ENCODE measurements at regions not wholly inside any gene's neighbourhood (a gene's known extent, or its start where the extent isn't known, plus 50 kb on each side); places are given as distances from the start of the nearest gene placed in this dataset.
"Not testable (repeated sequence)": the region's sequence is repeated elsewhere in the genome, so short reads cannot be mapped to it uniquely, and the experiment has no call there.

- no peak overlapping the region for H3K4me3 ChIP-seq (ENCODE audit: insufficient read depth, low read depth, low read length)
- H3K36me3 ChIP-seq (ENCODE audit: control insufficient read depth, insufficient read depth, low read length): no peaks in the 10 kb centered on the region
- 82 to 89% methylated on average over 1 of the region's 1 CpG for WGBS, 2 experiments
- H3K9me3 ChIP-seq (ENCODE audit: control insufficient read depth, low read length): no peaks in the 10 kb centered on the region
- H3K4me1 ChIP-seq (ENCODE audit: control insufficient read depth, insufficient read depth, low read length): no peaks in the 10 kb centered on the region
- no peak overlapping the region for H3K27ac ChIP-seq (ENCODE audit: insufficient read depth, low read depth, low read length, poor library complexity, severe bottlenecking)
- H3K27me3 ChIP-seq (ENCODE audit: control insufficient read depth, insufficient read depth, low read length, poor library complexity, severe bottlenecking): no peaks in the 10 kb centered on the region
Measured at GRCh38 chr6:165178056-165178455, 131.3 kb downstream of the C6orf118 start.

DNA sequence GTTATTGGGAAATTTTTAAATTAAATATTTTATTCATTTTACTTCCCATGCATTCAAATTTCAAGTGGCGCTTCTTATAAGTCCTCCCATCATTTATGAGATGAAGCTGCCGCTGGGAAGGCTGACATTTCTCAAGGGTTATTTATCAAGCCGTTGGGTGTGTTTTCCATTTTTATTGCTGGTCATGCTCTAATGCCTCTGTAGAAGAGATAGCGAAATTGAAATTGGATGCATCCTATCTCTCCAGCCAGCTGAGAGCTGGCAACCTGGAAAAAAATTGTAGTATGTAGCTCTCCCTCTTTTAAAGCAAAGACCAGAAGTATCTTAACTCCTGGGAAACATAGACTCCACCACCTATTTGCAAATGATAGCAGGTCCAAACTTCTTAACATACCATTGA lies 135.9 kb downstream of the C6orf118 start:
- no peak overlapping the region for H3K27ac ChIP-seq (ENCODE audit: insufficient read depth, low read depth, low read length, poor library complexity, severe bottlenecking)
- H3K27me3 ChIP-seq (ENCODE audit: control insufficient read depth, insufficient read depth, low read length, poor library complexity, severe bottlenecking): no peaks in the 10 kb centered on the region
- no peaks in the 10 kb centered on the region for H3K4me1 ChIP-seq (ENCODE audit: control insufficient read depth, insufficient read depth, low read length)
- WGBS, 2 experiments: 93 to 95% methylated on average over 4 of the region's 4 CpGs
- H3K36me3 ChIP-seq (ENCODE audit: control insufficient read depth, insufficient read depth, low read length): no peaks in the 10 kb centered on the region
- H3K4me3 ChIP-seq (ENCODE audit: insufficient read depth, low read depth, low read length): no peak overlapping the region
- H3K9me3 ChIP-seq (ENCODE audit: control insufficient read depth, low read length): no peaks in the 10 kb centered on the region

GRCh38 chr6:165167861-165168260 lies 141.5 kb downstream of the C6orf118 start:
- Histone ChIP-seq H3K9me3 (ENCODE audit: control insufficient read depth, low read length) (peaks cover under 1% of the 10 kb centered on the region), H3K27me3 (ENCODE audit: control insufficient read depth, insufficient read depth, low read length, poor library complexity, severe bottlenecking) (no peaks in the 10 kb centered on the region), H3K4me1 (ENCODE audit: control insufficient read depth, insufficient read depth, low read length) (no peaks in the 10 kb centered on the region), H3K27ac (ENCODE audit: insufficient read depth, low read depth, low read length, poor library complexity, severe bottlenecking) (no peak overlapping the region), H3K36me3 (ENCODE audit: control insufficient read depth, insufficient read depth, low read length) (no peaks in the 10 kb centered on the region), H3K4me3 (ENCODE audit: insufficient read depth, low read depth, low read length) (no peak overlapping the region)
- 94 to 99% methylated on average over 2 to 3 of the region's 4 CpGs for WGBS, 2 experiments

GRCh38 chr6:165167311-165167710 lies 142.1 kb downstream of the C6orf118 start:
- WGBS, 2 experiments: 84 to 92% methylated on average over 1 to 2 of the region's 2 CpGs
- Histone ChIP-seq H3K9me3 (ENCODE audit: control insufficient read depth, low read length) (peaks cover 2% of the 10 kb centered on the region), H3K27me3 (ENCODE audit: control insufficient read depth, insufficient read depth, low read length, poor library complexity, severe bottlenecking) (no peaks in the 10 kb centered on the region), H3K4me1 (ENCODE audit: control insufficient read depth, insufficient read depth, low read length) (no peaks in the 10 kb centered on the region), H3K36me3 (ENCODE audit: control insufficient read depth, insufficient read depth, low read length) (no peaks in the 10 kb centered on the region), H3K4me3 (ENCODE audit: insufficient read depth, low read depth, low read length) (no peak overlapping the region), H3K27ac (ENCODE audit: insufficient read depth, low read depth, low read length, poor library complexity, severe bottlenecking) (no peak overlapping the region)

DNA sequence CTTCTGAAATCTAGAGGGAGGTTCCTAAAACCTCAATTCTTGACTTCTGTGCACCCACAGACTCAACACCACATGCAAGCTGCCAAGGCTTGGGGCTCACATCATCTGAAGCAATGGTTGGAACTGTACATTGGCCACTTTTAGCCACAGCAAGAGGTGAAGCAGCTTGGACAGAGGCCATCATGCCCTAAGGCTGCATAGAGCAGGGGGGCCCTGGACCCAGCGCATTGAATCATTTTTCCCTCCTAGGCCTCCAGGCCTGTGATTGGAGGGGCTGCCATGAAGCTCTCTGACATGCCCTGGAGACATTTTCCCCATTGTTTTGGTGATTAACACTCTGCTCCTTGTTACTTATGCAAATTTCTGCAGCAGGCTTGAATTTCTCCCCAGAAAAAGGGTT lies 145.9 kb downstream of the C6orf118 start:
- Histone ChIP-seq H3K27me3 (ENCODE audit: control insufficient read depth, insufficient read depth, low read length, poor library complexity, severe bottlenecking) (no peaks in the 10 kb centered on the region), H3K36me3 (ENCODE audit: control insufficient read depth, insufficient read depth, low read length) (no peaks in the 10 kb centered on the region), H3K4me1 (ENCODE audit: control insufficient read depth, insufficient read depth, low read length) (no peaks in the 10 kb centered on the region), H3K9me3 (ENCODE audit: control insufficient read depth, low read length) (peaks cover 2% of the 10 kb centered on the region), H3K27ac (ENCODE audit: insufficient read depth, low read depth, low read length, poor library complexity, severe bottlenecking) (no peak overlapping the region), H3K4me3 (ENCODE audit: insufficient read depth, low read depth, low read length) (no peak overlapping the region)
- 92 to 95% methylated on average over 1 of the region's 1 CpG for WGBS, 2 experiments

- Histone ChIP-seq H3K4me3 (ENCODE audit: insufficient read depth, low read depth, low read length) (no peak overlapping the region), H3K27ac (ENCODE audit: insufficient read depth, low read depth, low read length, poor library complexity, severe bottlenecking) (no peak overlapping the region), H3K4me1 (ENCODE audit: control insufficient read depth, insufficient read depth, low read length) (no peaks in the 10 kb centered on the region), H3K9me3 (ENCODE audit: control insufficient read depth, low read length) (peaks cover 2% of the 10 kb centered on the region), H3K36me3 (ENCODE audit: control insufficient read depth, insufficient read depth, low read length) (no peaks in the 10 kb centered on the region), H3K27me3 (ENCODE audit: control insufficient read depth, insufficient read depth, low read length, poor library complexity, severe bottlenecking) (no peaks in the 10 kb centered on the region)
- WGBS, 2 experiments: 81 to 100% methylated on average over 1 of the region's 1 CpG
Measured at GRCh38 chr6:165159460-165159859, 149.9 kb downstream of the C6orf118 start.

DNA sequence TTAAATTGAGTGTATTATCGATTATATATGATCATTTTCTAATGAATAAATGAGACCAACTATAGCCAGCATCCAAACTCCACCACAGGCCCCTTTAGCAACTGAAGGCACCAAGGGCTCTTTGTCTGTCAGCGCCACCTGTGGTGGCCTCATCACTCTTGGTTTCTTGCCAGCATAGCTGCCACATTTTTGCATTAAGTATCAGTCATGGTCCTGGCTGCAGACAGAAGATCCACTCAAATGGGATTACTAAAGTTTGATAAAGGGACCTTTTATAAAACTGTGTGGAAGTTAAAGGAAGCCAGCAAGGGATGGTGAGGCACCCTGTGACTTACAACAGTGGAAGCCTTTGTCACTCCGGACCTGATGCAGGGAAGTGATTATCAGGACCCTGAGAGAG lies 162.9 kb downstream of the C6orf118 start:
- H3K4me3 ChIP-seq (ENCODE audit: insufficient read depth, low read depth, low read length): no peak overlapping the region
- no peaks in the 10 kb centered on the region for H3K36me3 ChIP-seq (ENCODE audit: control insufficient read depth, insufficient read depth, low read length)
- H3K27me3 ChIP-seq (ENCODE audit: control insufficient read depth, insufficient read depth, low read length, poor library complexity, severe bottlenecking): no peaks in the 10 kb centered on the region
- WGBS, 2 experiments: 82 to 84% methylated on average over 2 to 3 of the region's 3 CpGs
- H3K9me3 ChIP-seq (ENCODE audit: control insufficient read depth, low read length): no peaks in the 10 kb centered on the region
- H3K27ac ChIP-seq (ENCODE audit: insufficient read depth, low read depth, low read length, poor library complexity, severe bottlenecking): no peak overlapping the region
- H3K4me1 ChIP-seq (ENCODE audit: control insufficient read depth, insufficient read depth, low read length): no peaks in the 10 kb centered on the region

- Histone ChIP-seq H3K36me3 (ENCODE audit: control insufficient read depth, insufficient read depth, low read length) (no peaks in the 10 kb centered on the region), H3K9me3 (ENCODE audit: control insufficient read depth, low read length) (no peaks in the 10 kb centered on the region), H3K27me3 (ENCODE audit: control insufficient read depth, insufficient read depth, low read length, poor library complexity, severe bottlenecking) (no peaks in the 10 kb centered on the region), H3K27ac (ENCODE audit: insufficient read depth, low read depth, low read length, poor library complexity, severe bottlenecking) (no peak overlapping the region), H3K4me3 (ENCODE audit: insufficient read depth, low read depth, low read length) (no peak overlapping the region), H3K4me1 (ENCODE audit: control insufficient read depth, insufficient read depth, low read length) (no peaks in the 10 kb centered on the region)
- 94% methylated on average over 2 of the region's 2 CpGs for WGBS, 2 experiments
Measured at GRCh38 chr6:165135889-165136288, 173.5 kb downstream of the C6orf118 start.

GRCh38 chr6:165129086-165129485 lies 180.3 kb downstream of the C6orf118 start:
- H3K36me3 ChIP-seq (ENCODE audit: control insufficient read depth, insufficient read depth, low read length): no peaks in the 10 kb centered on the region
- H3K27me3 ChIP-seq (ENCODE audit: control insufficient read depth, insufficient read depth, low read length, poor library complexity, severe bottlenecking): no peaks in the 10 kb centered on the region
- H3K4me1 ChIP-seq (ENCODE audit: control insufficient read depth, insufficient read depth, low read length): no peaks in the 10 kb centered on the region
- H3K27ac ChIP-seq (ENCODE audit: insufficient read depth, low read depth, low read length, poor library complexity, severe bottlenecking): no peak overlapping the region
- 89 to 90% methylated on average over 3 of the region's 4 CpGs for WGBS, 2 experiments
- H3K9me3 ChIP-seq (ENCODE audit: control insufficient read depth, low read length): no peaks in the 10 kb centered on the region
- H3K4me3 ChIP-seq (ENCODE audit: insufficient read depth, low read depth, low read length): no peak overlapping the region

DNA sequence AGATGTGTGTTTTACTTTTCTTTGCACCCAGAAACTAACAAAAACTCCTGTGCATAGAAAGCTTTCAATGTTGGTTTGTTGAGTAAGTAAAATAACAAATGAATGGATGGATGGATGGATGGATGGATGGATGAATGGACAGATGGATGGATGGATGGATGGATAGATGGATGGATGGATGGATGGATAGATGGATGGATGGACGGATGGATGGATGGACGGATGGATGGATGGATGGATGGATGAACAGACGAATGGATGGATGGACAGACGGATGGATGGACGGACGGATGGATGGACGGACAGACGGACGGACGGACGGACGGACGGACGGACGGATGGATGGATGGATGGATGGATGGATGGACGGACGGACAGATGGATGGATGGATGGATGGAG lies 181.7 kb downstream of the C6orf118 start:
- not testable (repeated sequence) for H3K27ac ChIP-seq (ENCODE audit: insufficient read depth, low read depth, low read length, poor library complexity, severe bottlenecking); H3K27me3 ChIP-seq (ENCODE audit: control insufficient read depth, insufficient read depth, low read length, poor library complexity, severe bottlenecking); H3K36me3 ChIP-seq (ENCODE audit: control insufficient read depth, insufficient read depth, low read length); H3K4me3 ChIP-seq (ENCODE audit: insufficient read depth, low read depth, low read length); H3K4me1 ChIP-seq (ENCODE audit: control insufficient read depth, insufficient read depth, low read length); H3K9me3 ChIP-seq (ENCODE audit: control insufficient read depth, low read length)
- 77 to 78% methylated on average over 17 of the region's 17 CpGs for WGBS, 2 experiments

GRCh38 chr6:165124681-165125080 lies 184.7 kb downstream of the C6orf118 start:
- H3K36me3 ChIP-seq (ENCODE audit: control insufficient read depth, insufficient read depth, low read length); H3K4me3 ChIP-seq (ENCODE audit: insufficient read depth, low read depth, low read length); H3K27me3 ChIP-seq (ENCODE audit: control insufficient read depth, insufficient read depth, low read length, poor library complexity, severe bottlenecking); H3K27ac ChIP-seq (ENCODE audit: insufficient read depth, low read depth, low read length, poor library complexity, severe bottlenecking); H3K4me1 ChIP-seq (ENCODE audit: control insufficient read depth, insufficient read depth, low read length); H3K9me3 ChIP-seq (ENCODE audit: control insufficient read depth, low read length): not testable (repeated sequence)
- WGBS, 2 experiments: 97 to 100% methylated on average over 1 to 2 of the region's 4 CpGs
